ENCODE measurements at regions not wholly inside any gene's neighbourhood (a gene's known extent, or its start where the extent isn't known, plus 50 kb on each side); places are given as distances from the start of the nearest gene placed in this dataset.

DNA sequence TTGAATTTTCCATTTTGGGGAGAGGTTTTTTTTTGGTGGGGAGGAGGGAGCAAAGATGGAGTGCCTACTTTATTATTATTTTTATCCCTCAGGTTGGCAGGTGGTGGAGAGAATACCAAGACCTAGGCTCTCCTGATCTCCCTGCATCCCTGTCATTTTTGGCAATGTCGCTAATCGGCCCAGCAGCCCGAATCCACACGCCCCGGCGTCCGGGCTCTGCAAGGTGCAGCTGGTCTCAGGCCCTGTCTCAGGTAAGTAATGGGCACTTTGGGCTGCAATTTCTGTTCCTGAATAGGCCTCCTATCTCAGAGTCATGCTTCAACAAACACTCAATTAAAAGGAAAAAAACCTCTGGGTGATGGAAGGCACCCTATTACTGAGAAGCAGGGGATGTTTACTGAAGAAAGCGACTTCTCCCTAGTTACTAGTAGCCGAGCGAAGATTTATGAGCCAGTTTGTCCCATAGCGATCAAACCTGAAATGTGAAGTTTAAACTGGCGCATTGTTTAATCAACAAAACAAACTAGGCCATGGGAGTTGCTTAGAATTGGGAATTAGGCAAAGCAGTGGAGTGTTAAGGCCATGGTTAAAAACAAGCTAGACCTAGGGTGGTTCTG, 137.8 kb downstream of the RWDD3 start:
- DNase-seq, result no peak

GRCh38 chr1:95375174-95375573, 141.2 kb downstream of the RWDD3 start:
- DNase-seq, result no peak

DNA sequence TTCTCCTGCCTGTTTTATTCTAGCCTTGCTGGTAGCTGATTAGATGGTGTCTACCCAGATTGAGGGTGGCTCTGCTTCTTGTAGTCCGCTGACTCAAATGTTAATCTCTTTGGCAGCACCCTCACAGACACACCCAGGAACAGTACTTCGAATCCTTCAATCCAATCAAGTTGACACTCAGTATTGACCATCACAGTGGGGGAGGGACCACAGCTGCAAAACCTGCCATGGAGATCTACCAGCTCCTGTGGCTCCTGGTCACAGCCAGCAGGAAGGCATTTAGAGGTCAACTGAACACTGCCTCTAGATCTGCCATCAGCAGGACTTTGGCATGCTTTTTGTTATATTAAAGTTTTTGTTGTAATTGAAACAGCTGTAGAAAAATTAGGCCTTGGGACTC, 146.9 kb downstream of the RWDD3 start:
- DNase-seq, result no peak

- no peak for DNase-seq
These were observed 148.2 kb downstream of the RWDD3 start for GRCh38 chr1:95382000-95382786.

DNA sequence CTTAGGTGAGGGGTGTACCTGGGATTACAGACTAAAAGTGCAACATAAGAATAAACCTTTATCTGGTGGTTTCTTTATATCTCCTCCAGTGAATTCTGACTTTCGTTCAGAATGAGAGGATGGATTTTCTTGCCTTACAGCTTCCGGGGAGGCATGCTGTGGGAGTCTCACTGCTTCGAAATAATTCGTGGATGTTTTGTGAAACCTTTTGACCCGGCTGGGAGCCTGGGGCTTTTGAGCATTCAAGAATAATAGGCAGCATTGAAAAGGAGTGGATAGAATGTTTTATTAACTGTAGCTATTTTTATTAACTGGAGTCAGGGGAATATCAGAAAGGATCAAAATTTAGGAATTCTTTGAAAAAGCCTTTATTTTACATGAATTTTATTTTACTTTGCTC, 149.1 kb downstream of the RWDD3 start:
- DNase-seq, result no peak

GRCh38 chr1:95384567-95384966, 150.6 kb downstream of the RWDD3 start:
- DNase-seq, result no peak

DNA sequence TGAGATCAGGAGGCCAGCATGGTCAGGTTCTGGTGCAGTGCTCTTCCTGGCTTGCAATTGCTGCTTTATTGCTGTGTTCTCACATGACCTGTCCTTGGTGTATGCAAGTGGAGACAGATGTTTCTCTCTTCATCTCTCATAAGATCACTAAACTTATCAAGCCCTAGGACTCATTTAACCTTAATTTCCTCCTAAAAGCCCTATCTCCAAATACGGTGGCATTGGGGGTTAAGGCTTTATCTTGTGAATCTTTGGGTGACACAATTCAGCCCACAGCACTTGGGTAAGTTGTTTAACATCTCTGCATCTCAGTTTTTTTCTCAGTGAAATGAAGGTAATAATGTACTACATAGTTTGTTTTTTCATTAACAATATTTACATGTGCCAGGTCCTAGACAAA, 152.4 kb downstream of the RWDD3 start:
- DNase-seq, result no peak

DNA sequence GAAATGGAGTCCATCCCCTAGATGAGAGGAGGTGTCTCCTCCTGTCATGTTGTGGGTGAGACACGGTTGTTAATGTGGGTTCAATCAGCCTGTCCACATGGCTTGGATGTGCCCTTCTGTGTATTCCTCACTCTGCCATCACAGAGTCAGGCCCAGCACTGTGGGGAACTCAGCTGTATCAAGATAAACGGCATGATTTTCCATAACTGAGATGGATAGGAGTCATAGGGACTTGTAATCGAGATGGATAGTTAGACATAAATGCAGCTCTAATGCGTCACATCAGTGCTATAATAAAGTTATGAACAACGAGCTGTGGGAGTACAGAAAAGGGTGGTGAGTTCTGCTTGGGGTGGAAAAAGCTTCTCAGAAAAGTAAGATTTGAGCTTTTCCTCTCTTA, 152.9 kb downstream of the RWDD3 start:
- no peak for DNase-seq

GRCh38 chr1:95388031-95388430, 154.0 kb downstream of the RWDD3 start:
- no peak for DNase-seq

- DNase-seq, result no peak
These were observed 159.4 kb downstream of the RWDD3 start for GRCh38 chr1:95393434-95393833.

- no peak for DNase-seq
These were observed 162.5 kb downstream of the RWDD3 start for GRCh38 chr1:95396557-95396956.

DNA sequence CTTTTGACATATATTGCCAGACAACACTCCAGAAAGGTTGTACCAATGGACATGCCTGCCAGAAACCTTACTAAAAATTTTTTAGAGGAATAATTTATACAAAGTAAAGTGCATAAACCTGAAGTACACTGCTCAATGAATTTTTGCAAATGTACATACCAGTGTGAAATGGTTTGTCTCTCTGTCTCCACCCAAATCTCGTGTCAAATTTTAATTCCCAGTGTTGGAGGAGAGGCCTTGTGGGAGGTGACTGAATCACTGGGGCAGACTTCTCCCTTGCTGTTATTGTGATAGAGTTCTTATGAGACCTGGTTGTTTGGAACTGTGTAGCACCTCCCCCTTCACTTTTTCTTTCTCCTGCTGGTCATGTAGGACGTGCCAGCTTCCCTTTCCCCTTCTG, 168.8 kb downstream of the RWDD3 start:
- no peak for DNase-seq

DNA sequence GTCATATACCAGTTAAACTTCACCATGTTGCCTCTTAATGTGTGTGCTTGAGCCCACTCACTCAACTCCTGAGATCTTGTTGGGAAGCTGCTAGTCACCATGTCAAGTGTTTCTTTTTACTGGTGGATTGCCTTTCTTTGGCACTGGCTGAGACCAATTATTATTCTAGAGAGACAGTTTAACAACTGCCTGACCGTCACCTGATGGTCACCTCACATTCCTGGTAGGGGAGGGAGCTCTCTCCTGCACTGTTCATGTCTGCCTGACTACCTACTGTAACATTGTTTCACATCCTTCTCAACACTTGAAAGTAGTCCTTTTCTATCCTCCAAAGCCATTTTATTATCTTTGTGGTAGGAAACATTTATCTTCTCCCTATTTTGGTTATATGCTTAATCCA, 172.3 kb downstream of the RWDD3 start:
- DNase-seq, result no peak

GRCh38 chr1:95407131-95407885, 173.3 kb downstream of the RWDD3 start:
- no peak for DNase-seq

- no peak for DNase-seq
These were observed 173.9 kb downstream of the RWDD3 start for GRCh38 chr1:95407886-95408291.

DNA sequence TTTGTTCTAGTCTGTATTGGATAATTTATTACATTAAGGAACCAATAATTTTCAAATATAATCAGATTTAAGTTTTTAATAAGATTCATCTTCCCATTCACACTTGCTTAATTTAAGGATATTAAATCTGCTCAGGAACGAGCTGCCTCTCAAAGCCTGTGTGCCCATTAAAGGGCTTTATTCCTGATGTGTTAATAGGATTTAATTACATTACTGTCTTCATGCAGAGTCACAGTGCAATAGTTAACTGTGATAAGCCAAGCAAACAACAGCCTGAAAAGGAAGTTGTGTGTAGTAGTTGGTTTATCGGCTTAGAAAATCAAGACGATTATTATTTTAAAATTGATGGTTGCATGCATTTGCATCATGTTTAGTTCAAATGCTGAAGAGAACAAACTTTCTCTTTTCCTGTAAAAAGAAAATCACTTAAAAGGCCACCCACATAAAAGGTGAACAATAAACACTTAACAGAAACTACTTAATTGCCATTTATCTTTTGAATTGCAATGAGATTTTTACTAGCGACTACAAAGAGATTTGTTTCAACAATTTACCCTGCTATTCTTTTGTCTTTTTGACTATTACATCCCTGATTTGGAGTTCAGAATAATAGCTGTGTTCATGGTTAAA, 174.6 kb downstream of the RWDD3 start:
- DNase-seq, result no peak

GRCh38 chr1:95409276-95409675, 175.3 kb downstream of the RWDD3 start:
- DNase-seq, result no peak

DNA sequence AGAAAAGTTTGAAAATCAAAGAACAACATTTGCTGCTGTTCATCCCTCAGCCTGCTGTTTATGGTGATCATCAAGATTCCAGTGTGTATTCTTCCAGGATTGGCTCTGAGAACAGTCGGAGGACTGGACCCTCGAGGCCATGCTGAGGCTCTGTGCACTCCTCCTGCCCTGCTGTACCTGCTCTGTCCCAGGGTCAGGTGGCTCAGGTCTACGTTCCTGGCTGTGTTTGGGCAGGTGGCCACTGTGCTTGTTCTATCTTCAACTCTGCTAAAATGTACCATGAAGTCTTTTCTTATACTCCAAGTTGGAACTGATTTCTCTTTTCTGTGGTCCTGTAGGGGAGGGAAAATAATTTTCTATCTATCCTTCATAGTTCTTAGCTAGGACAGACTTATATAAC, 175.9 kb downstream of the RWDD3 start:
- no peak for DNase-seq

DNA sequence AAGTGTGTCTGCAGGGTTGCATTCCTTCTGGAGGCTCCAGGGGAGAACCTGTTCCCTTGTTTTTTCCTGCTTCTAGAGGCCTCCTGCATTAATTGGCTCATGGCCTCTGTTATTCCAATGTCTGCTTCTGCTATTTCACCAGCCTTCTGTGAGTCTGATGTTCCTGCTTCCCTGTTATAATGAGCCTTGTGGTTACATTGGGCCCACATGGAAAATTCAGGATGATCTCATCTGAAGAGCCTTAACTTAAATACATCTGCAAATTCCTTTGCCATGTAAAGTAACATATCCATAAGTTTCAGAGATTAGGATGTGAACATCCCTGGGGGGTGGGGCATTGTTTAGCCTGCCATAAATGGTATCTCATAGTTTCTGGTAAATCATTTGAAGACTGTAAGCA, 181.1 kb downstream of the RWDD3 start:
- no peak for DNase-seq

- no peak for DNase-seq
These were observed 192.8 kb downstream of the RWDD3 start for GRCh38 chr1:95426772-95427171.

GRCh38 chr1:95427525-95427924, 193.5 kb downstream of the RWDD3 start:
- DNase-seq, result no peak

DNA sequence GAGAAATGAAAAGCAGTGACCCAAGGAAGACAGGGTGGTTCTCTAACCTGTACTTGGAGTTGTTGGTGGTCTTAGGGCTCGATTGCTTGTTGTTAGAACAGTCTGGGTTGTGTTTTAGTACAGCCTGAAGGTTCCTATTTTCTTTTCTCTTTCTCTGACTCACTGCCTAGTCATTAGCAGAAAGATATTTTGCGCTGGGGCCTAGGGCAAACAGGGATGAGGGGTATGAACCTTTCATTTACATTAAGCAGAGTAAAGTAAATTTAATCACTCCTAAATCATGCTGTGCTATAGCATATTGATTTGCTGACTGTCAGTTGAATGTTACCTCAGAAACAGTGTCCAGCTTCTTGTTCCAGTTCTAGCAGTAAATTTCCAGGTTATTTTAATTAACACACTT, 197.2 kb downstream of the RWDD3 start:
- no peak for DNase-seq

GRCh38 chr1:95435611-95436010, 201.6 kb downstream of the RWDD3 start:
- DNase-seq, result no peak

DNA sequence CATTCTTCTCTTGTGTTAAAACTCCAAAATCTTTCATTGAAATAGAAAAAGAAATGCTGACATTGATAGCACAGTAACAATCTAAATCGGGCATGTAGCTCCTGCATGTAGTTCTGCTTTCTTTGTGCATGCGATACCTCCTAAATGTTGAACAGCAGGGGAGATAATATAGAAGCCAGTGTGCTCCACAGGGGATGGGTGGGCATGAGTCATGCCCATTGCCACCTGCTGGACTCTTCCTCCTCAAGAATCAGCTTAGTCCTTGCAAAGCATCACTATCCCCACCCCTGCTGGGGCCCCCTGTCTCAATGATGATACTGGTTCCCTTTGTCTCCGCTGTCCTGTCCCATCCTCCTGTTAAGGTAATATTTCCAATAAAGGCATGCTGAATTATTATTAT, 203.0 kb downstream of the RWDD3 start:
- DNase-seq, result no peak

Measured in suppressor macrophage treated with lipopolysaccharide for 4 hours (primary cell).